HUES64 (cell line): ENCODE measurements at regions not wholly inside any gene's neighbourhood (a gene's known extent, or its start where the extent isn't known, plus 50 kb on each side); places are given as distances from the start of the nearest gene placed in this dataset.

Source experiments
- H3K27ac ChIP-seq: 2 replicates; pipeline ENCODE4 v1.7.0; 2013; ENCODE audit warnings: low read depth, low read length, inconsistent platforms
- H3K27me3 ChIP-seq: 2 replicates; pipeline ENCODE4 v1.6.1; 2013; ENCODE audit warnings: mild to moderate bottlenecking, low read length; ENCODE audit not compliant: insufficient read depth
- H3K36me3 ChIP-seq: 2 replicates; pipeline ENCODE4 v1.6.1; 2013; ENCODE audit warnings: mild to moderate bottlenecking, low read length; ENCODE audit not compliant: insufficient read depth
- H3K4me1 ChIP-seq: 2 replicates; pipeline ENCODE4 v1.6.1; 2013; ENCODE audit warnings: mild to moderate bottlenecking, low read length, moderate library complexity; ENCODE audit not compliant: insufficient read depth
- H3K4me3 ChIP-seq: 2 replicates; pipeline ENCODE4 v1.5.1; 2013; ENCODE audit warnings: mild to moderate bottlenecking, low read length, moderate library complexity
- H3K9ac ChIP-seq: 2 replicates; pipeline ENCODE4 v1.6.1; 2013; ENCODE audit warnings: mild to moderate bottlenecking, low read depth, low read length
- H3K9me3 ChIP-seq: 2 replicates; pipeline ENCODE4 v1.6.1; 2013; ENCODE audit warnings: low read depth, low read length; ENCODE audit not compliant: insufficient read depth
- WGBS: fragments of 150-250, 120-280 bp; methylation state at CpG from one replicate; pipeline ENCODE4 v1.1.7; 2013; ENCODE audit warnings: missing lambda C conversion rate; 5-methylcytosine and 5-hydroxymethylcytosine counted together

DNA sequence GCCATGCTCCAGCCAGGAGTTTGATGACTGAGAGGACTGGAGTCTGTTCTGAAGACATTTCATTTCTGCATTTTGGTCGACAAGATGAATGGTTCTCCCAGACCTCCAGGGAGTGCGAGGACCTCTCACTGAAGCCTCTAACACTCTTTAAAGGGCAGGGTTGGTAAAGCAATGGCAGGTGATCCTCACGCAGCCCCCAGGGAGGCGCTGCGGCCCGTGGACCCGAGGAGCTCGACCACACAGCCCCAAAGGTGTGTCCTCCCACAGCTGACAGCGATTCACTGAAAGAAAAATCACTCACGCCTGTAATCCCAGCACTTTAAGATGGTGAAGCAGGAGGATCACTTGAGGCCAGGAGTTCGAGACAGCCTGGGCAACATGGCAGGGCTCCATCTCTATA is 183.8 kb upstream of the SFSWAP start:
- Histone ChIP-seq H3K27me3 (0 out of 2 replicates have a peak, but pooled peaks cover 3% of the 10 kb centered on the region), H3K4me3 (no peak overlapping the region), H3K4me1 (no peaks in the 10 kb centered on the region), H3K36me3 (no peaks in the 10 kb centered on the region), H3K27ac (no peak overlapping the region), H3K9me3 (no peaks in the 10 kb centered on the region), H3K9ac (no peak overlapping the region)
- 83% methylated on average over 11 of the region's 11 CpGs for WGBS

- Histone ChIP-seq H3K27me3 (0 out of 2 replicates have a peak, but pooled peaks cover 3% of the 10 kb centered on the region), H3K36me3 (no peaks in the 10 kb centered on the region), H3K9me3 (no peaks in the 10 kb centered on the region), H3K4me1 (no peaks in the 10 kb centered on the region), H3K27ac (no peak overlapping the region), H3K4me3 (no peak overlapping the region), H3K9ac (no peak overlapping the region)
- WGBS: 92% methylated on average over 7 of the region's 9 CpGs
Observed at GRCh38 chr12:131527736-131528135, 183.2 kb upstream of the SFSWAP start.

GRCh38 chr12:131528144-131528543 is 182.7 kb upstream of the SFSWAP start:
- 0 out of 2 replicates have a peak, but pooled peaks cover 3% of the 10 kb centered on the region for H3K27me3 ChIP-seq
- H3K36me3 ChIP-seq: no peaks in the 10 kb centered on the region
- H3K27ac ChIP-seq: no peak overlapping the region
- no peak overlapping the region for H3K4me3 ChIP-seq
- 88% methylated on average over 10 of the region's 11 CpGs for WGBS
- no peak overlapping the region for H3K9ac ChIP-seq
- H3K4me1 ChIP-seq: no peaks in the 10 kb centered on the region
- no peaks in the 10 kb centered on the region for H3K9me3 ChIP-seq

- Histone ChIP-seq H3K4me1 (no peaks in the 10 kb centered on the region), H3K27me3 (0 out of 2 replicates have a peak, but pooled peaks cover 3% of the 10 kb centered on the region), H3K9ac (no peak overlapping the region), H3K4me3 (no peak overlapping the region), H3K9me3 (no peaks in the 10 kb centered on the region), H3K27ac (no peak overlapping the region), H3K36me3 (no peaks in the 10 kb centered on the region)
- WGBS: 92% methylated on average over 5 of the region's 5 CpGs
Observed at GRCh38 chr12:131528667-131529066, 182.2 kb upstream of the SFSWAP start.

- 95% methylated on average over 17 of the region's 18 CpGs for WGBS
- Histone ChIP-seq H3K27ac (no peak overlapping the region), H3K4me1 (no peaks in the 10 kb centered on the region), H3K4me3 (no peak overlapping the region), H3K36me3 (no peaks in the 10 kb centered on the region), H3K9ac (no peak overlapping the region), H3K27me3 (0 out of 2 replicates have a peak, but pooled peaks cover 3% of the 10 kb centered on the region), H3K9me3 (no peaks in the 10 kb centered on the region)
Observed at GRCh38 chr12:131529196-131530040, 181.5 kb upstream of the SFSWAP start.

DNA sequence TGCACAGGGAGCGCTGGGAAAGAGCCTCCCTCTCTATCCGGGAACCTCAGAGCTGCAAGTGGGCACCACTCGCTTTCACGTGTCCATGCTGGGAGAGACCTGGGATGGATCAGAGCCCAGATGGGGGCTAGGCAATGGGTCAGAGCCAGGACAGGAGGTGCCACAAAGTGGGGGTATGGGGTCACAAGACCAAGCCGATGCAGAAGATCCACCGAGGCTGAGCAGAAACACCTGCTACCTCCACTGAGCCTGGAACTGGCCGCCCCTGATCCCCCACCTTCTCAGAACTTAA is 180.9 kb upstream of the SFSWAP start:
- no peak overlapping the region for H3K9ac ChIP-seq
- H3K4me3 ChIP-seq: no peak overlapping the region
- H3K36me3 ChIP-seq: no peaks in the 10 kb centered on the region
- 0 out of 2 replicates have a peak, but pooled peaks cover 3% of the 10 kb centered on the region for H3K27me3 ChIP-seq
- H3K9me3 ChIP-seq: no peaks in the 10 kb centered on the region
- WGBS: 97% methylated on average over 7 of the region's 7 CpGs
- H3K27ac ChIP-seq: no peak overlapping the region
- no peaks in the 10 kb centered on the region for H3K4me1 ChIP-seq

DNA sequence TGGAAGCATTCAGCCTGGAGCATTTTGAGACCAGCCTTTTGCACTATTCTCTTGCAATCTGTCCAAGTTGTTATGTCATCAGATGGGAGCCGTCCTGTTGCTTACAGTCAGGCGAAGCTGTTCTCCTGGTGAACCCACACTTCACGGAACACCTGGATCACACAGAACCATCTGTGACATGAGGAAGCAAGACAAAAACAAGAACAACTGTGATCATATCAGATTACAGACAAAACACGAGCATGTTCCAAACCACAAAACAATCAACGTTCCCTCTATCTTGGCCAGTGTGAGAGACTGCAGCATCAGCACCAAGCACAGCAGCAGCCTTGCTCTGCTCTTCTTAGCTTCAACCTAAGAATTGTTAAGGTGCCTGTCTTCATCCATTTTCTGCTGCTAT is 180.5 kb upstream of the SFSWAP start:
- no peak overlapping the region for H3K9ac ChIP-seq
- H3K36me3 ChIP-seq: no peaks in the 10 kb centered on the region
- no peak overlapping the region for H3K4me3 ChIP-seq
- 93% methylated on average over 5 of the region's 5 CpGs for whole genome bisulfite sequencing
- H3K27me3 ChIP-seq: 0 out of 2 replicates have a peak, but pooled peaks cover 3% of the 10 kb centered on the region
- H3K9me3 ChIP-seq: no peaks in the 10 kb centered on the region
- no peak overlapping the region for H3K27ac ChIP-seq
- H3K4me1 ChIP-seq: no peaks in the 10 kb centered on the region

DNA sequence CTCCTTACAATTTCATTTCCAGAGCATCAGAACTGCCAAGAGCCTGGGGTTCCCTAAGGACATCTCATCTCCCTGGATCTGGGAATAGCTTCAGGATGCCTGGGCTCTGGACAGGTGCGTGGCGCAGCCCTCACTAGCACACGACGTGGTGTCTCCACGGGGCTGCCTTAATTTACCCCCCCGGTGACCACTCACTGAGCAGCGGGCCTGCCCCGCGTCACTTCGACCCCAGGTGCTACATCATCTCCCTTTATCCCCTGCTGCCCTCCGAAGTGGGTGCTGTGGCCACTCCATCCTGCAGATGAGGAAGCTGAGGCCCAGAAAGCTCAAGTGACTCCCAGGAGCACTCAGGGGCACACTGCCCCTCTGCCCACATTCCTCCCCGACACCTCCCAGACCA is 177.8 kb upstream of the SFSWAP start:
- H3K4me1 ChIP-seq: no peaks in the 10 kb centered on the region
- WGBS: 92% methylated on average over 12 of the region's 12 CpGs
- H3K27me3 ChIP-seq: 0 out of 2 replicates have a peak, but pooled peaks cover 3% of the 10 kb centered on the region
- H3K4me3 ChIP-seq: no peak overlapping the region
- H3K36me3 ChIP-seq: no peaks in the 10 kb centered on the region
- no peak overlapping the region for H3K27ac ChIP-seq
- H3K9me3 ChIP-seq: no peaks in the 10 kb centered on the region
- no peak overlapping the region for H3K9ac ChIP-seq

- Histone ChIP-seq H3K9me3 (peaks cover 6% of the 10 kb centered on the region; the same call in 1 of the 2 replicates), H3K9ac (no peak overlapping the region), H3K4me3 (no peak overlapping the region), H3K4me1 (no peaks in the 10 kb centered on the region), H3K27ac (no peak overlapping the region), H3K27me3 (0 out of 2 replicates have a peak, but pooled peaks cover 3% of the 10 kb centered on the region), H3K36me3 (no peaks in the 10 kb centered on the region)
- 94% methylated on average over 5 of the region's 5 CpGs for WGBS
Observed at GRCh38 chr12:131535779-131536178, 175.1 kb upstream of the SFSWAP start.

DNA sequence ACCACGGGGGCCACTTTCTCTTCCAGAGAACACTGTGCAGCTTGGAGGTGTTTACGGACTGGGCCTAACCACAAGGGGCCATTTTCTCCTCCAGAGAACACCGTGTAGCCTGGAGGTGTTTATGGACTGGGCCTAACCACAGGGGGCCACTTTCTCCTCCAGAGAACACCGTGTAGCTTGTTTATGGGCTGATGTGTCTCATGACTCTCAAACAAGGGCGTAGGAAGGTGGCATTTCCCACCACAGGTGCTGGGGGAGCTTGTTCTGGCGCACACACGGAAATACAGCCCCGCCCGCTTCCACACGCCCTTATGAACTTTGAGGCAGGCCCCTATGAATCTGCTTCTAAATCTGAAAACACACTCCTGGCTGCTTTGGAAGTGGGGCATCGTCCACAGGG is 174.6 kb upstream of the SFSWAP start:
- Histone ChIP-seq H3K4me3 (no peak overlapping the region), H3K27ac (no peak overlapping the region), H3K9ac (no peak overlapping the region), H3K4me1 (no peaks in the 10 kb centered on the region), H3K9me3 (peaks cover 6% of the 10 kb centered on the region; the same call in 1 of the 2 replicates), H3K36me3 (no peaks in the 10 kb centered on the region), H3K27me3 (0 out of 2 replicates have a peak, but pooled peaks cover 3% of the 10 kb centered on the region)
- 86% methylated on average over 11 of the region's 11 CpGs for WGBS

DNA sequence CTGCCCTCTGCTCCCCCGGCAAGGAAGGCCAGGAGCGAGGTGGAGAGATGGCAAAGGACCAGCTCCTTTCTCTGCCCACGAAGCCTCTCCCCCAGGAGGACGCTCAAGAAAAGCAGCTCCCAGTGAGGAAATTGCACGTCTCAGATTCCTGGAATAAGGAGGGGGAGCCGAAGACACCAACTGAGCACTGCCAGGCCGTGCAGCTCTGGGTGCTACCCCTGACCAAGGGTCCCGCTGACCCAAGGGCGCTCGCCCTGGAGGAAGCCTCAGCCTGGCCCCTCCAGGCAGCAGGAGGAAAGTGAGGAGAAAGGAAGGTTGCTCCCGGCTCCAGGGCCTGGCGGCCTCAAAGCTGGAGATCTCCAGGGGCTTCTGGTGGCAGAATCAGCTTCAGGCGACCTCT is 174.1 kb upstream of the SFSWAP start:
- peaks cover 6% of the 10 kb centered on the region; the same call in 1 of the 2 replicates for H3K9me3 ChIP-seq
- no peak overlapping the region for H3K9ac ChIP-seq
- 92% methylated on average over 13 of the region's 13 CpGs for WGBS
- H3K36me3 ChIP-seq: no peaks in the 10 kb centered on the region
- no peak overlapping the region for H3K4me3 ChIP-seq
- H3K27me3 ChIP-seq: 0 out of 2 replicates have a peak, but pooled peaks cover 3% of the 10 kb centered on the region
- no peaks in the 10 kb centered on the region for H3K4me1 ChIP-seq
- H3K27ac ChIP-seq: no peak overlapping the region
